ENCODE measurements at regions not wholly inside any gene's neighbourhood (a gene's known extent, or its start where the extent isn't known, plus 50 kb on each side); places are given as distances from the start of the nearest gene placed in this dataset.
"Not testable (repeated sequence)": the region's sequence is repeated elsewhere in the genome, so short reads cannot be mapped to it uniquely, and the experiment has no call there.

DNA sequence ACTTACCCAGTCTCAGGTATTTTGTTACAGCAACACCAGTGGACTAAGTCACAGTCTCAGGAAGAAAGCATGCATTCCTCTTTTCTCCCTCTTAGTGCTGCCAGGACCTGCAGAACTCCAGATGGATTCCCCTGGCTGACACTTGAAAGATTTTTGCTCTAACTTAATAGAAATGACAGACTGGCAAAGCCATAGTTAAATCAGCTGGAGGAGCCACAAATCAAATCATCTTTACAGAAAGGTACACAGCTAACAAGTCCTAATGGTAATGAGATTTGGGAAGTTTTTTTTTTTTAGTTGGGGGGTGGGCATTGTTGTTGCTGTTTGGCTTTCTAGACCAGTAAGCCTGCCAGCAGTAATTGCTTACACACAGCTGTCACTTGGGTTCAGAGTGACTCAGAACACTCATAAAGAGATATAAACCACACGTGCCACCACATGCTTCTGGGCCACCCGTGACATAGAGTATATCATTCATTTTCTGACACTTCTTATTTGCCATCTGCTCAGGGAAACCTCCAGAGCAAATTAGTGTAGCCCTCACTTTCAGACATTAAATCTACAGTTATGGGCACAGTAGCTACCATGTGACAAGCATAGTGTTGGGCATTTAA is 72.4 kb downstream of the FH start:
- Mint-ChIP-seq H3K4me1 (peaks cover 5% of the 10 kb centered on the region), H3K27me3 (ENCODE audit: low read depth) (no peaks in the 10 kb centered on the region), H3K27ac (ENCODE audit: unreplicated experiment) (no peak overlapping the region), H3K36me3 (ENCODE audit: low read depth) (no peaks in the 10 kb centered on the region), H3K4me3 (no peak overlapping the region), H3K9me3 (peaks cover 10% of the 10 kb centered on the region)
- TF ChIP-seq, protein P1, sequence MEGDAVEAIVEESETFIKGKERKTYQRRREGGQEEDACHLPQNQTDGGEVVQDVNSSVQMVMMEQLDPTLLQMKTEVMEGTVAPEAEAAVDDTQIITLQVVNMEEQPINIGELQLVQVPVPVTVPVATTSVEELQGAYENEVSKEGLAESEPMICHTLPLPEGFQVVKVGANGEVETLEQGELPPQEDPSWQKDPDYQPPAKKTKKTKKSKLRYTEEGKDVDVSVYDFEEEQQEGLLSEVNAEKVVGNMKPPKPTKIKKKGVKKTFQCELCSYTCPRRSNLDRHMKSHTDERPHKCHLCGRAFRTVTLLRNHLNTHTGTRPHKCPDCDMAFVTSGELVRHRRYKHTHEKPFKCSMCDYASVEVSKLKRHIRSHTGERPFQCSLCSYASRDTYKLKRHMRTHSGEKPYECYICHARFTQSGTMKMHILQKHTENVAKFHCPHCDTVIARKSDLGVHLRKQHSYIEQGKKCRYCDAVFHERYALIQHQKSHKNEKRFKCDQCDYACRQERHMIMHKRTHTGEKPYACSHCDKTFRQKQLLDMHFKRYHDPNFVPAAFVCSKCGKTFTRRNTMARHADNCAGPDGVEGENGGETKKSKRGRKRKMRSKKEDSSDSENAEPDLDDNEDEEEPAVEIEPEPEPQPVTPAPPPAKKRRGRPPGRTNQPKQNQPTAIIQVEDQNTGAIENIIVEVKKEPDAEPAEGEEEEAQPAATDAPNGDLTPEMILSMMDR (conservative IDR thresholded peaks at IDR 0.05) = no peak
- DNase-seq (ENCODE audit: low read depth, low spot score) = no peak

- DNase-seq (ENCODE audit: low read depth, low spot score) = no peak
- peaks cover 2% of the 10 kb centered on the region for H3K27me3 Mint-ChIP-seq (ENCODE audit: low read depth)
- H3K4me1 Mint-ChIP-seq = peaks cover 5% of the 10 kb centered on the region
- H3K36me3 Mint-ChIP-seq (ENCODE audit: low read depth) = no peaks in the 10 kb centered on the region
- H3K4me3 Mint-ChIP-seq = no peak overlapping the region
- TF ChIP-seq, protein P1 (conservative IDR thresholded peaks at IDR 0.05) = no peak
- peaks cover 10% of the 10 kb centered on the region for H3K9me3 Mint-ChIP-seq
- H3K27ac Mint-ChIP-seq (ENCODE audit: unreplicated experiment) = no peak overlapping the region
Measured at GRCh38 chr1:241444836-241445235, 74.7 kb downstream of the FH start.

DNA sequence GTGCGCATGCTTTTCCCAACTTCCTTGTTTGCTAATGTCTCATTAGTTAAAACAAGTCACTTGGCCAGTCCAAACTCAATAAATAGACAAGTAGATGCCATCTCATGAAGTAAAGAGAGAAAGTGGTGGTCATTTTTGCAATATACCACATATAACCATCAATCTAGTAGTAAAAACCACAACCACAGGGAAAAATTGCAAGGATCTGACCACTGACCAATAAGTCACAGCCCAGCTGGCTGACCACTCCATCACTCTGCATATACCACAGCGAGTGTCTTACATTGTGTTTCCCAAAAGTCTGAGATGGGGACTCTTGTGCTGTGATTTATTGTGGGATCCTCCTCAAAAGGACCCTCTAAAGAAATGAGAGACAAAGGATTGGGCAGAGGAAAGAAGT is 76.0 kb downstream of the FH start:
- Mint-ChIP-seq H3K9me3 (peaks cover 10% of the 10 kb centered on the region), H3K27ac (ENCODE audit: unreplicated experiment) (no peak overlapping the region), H3K4me1 (peaks cover 5% of the 10 kb centered on the region), H3K36me3 (ENCODE audit: low read depth) (no peaks in the 10 kb centered on the region), H3K27me3 (ENCODE audit: low read depth) (peaks cover 2% of the 10 kb centered on the region), H3K4me3 (no peak overlapping the region)
- TF ChIP-seq, protein P1 (conservative IDR thresholded peaks at IDR 0.05) = no peak
- no peak for DNase-seq (ENCODE audit: low read depth, low spot score)

DNA sequence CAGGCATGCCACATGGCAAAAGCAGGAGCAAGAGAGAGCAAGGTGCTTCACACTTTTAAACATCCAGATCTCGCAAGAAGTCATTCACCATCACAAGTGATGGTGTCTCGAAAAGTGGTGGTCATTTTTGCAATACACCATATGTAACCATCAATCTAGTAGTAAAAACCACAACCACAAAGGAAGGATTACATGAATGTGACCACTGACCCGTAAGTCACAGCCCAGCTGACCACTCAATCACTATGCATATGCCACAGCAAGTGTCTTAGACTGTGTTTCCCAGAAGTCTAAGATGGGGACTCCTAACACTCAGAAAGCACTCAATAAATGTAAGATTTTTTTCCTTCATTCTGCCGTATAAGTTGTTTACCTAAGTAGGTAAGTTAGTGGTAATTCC is 76.9 kb downstream of the FH start:
- H3K27ac Mint-ChIP-seq (ENCODE audit: unreplicated experiment) = no peak overlapping the region
- H3K4me3 Mint-ChIP-seq = no peak overlapping the region
- peaks cover 10% of the 10 kb centered on the region for H3K9me3 Mint-ChIP-seq
- H3K36me3 Mint-ChIP-seq (ENCODE audit: low read depth) = no peaks in the 10 kb centered on the region
- TF ChIP-seq, protein P1 (conservative IDR thresholded peaks at IDR 0.05) = no peak
- no peak for DNase-seq (ENCODE audit: low read depth, low spot score)
- peaks cover 5% of the 10 kb centered on the region for H3K4me1 Mint-ChIP-seq
- H3K27me3 Mint-ChIP-seq (ENCODE audit: low read depth) = peaks cover 2% of the 10 kb centered on the region

- H3K4me1 Mint-ChIP-seq = peaks cover 5% of the 10 kb centered on the region
- H3K27me3 Mint-ChIP-seq (ENCODE audit: low read depth) = peaks cover 2% of the 10 kb centered on the region
Measured at GRCh38 chr1:241440904-241441303, 78.7 kb downstream of the FH start.

DNA sequence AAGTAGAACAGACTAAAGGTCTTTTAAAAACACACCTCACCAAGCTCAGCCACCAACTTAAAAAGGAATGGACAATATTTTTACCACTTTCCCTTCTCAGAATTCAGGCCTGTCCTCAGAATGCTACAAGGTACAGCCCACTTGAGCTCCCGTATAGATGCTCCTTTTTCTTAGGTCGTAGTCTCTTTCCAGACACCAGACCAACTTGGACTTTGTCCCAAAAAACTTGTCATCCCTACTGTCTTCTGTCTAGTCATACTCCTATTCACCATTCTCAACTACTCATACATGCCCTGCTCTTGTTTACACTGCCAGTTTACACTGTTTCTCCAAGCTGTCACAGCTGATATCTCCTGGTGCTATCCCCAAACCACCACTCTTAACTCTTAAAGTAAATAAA is 80.9 kb downstream of the FH start:
- not testable (repeated sequence) for H3K9me3 Mint-ChIP-seq; H3K27ac Mint-ChIP-seq (ENCODE audit: unreplicated experiment); H3K4me1 Mint-ChIP-seq; H3K4me3 Mint-ChIP-seq; H3K27me3 Mint-ChIP-seq (ENCODE audit: low read depth); H3K36me3 Mint-ChIP-seq (ENCODE audit: low read depth); DNase-seq (ENCODE audit: low read depth, low spot score)

More at GRCh38 chr1:241440904-241441303, 78.7 kb downstream of the FH start:
- TF ChIP-seq, protein P1 (conservative IDR thresholded peaks at IDR 0.05) = no peak
- Mint-ChIP-seq H3K9me3 (peaks cover 10% of the 10 kb centered on the region), H3K27ac (ENCODE audit: unreplicated experiment) (no peak overlapping the region), H3K4me3 (no peak overlapping the region), H3K36me3 (ENCODE audit: low read depth) (no peaks in the 10 kb centered on the region)
- no peak for DNase-seq (ENCODE audit: low read depth, low spot score)

All from neural crest cell (in vitro differentiated cells).